WTC11 (cell line): ENCODE measurements at regions not wholly inside any gene's neighbourhood (a gene's known extent, or its start where the extent isn't known, plus 50 kb on each side); places are given as distances from the start of the nearest gene placed in this dataset.

Experiments used
- ATAC-seq: fragments of 200-7000 bp; cut with Tn5 transposase; 2 replicates; pipeline ENCODE4 v1.10.0; 2021; ENCODE audit warnings: mild to moderate bottlenecking, moderate library complexity
- CTCF ChIA-PET: fragments of 300-600 bp; sonication (Branson Sonifier 250); formaldehyde crosslinking; loops from one replicate; lab custom pipeline; 2021; ENCODE audit warnings: antibody characterized with exemption; lab: Charles Lee
- POLR2A ChIA-PET: fragments of 350-600 bp; sonication (Branson Sonifier 250); formaldehyde crosslinking; loops from one replicate; lab custom pipeline; 2021; ENCODE audit warnings: antibody characterized with exemption; lab: Charles Lee
- DNase-seq: peaks from one replicate; pipeline ENCODE4 v3.0.0; 2021; ENCODE audit warnings: low spot score
- H3K27ac Mint-ChIP-seq: 2 replicates; pipeline ENCODE4 v1.8.0; 2021; ENCODE audit warnings: mixed read lengths
- H3K27me3 Mint-ChIP-seq: 2 replicates; pipeline ENCODE4 v1.8.0; 2021; ENCODE audit warnings: low read depth, mild to moderate bottlenecking, moderate library complexity, mixed read lengths
- H3K36me3 Mint-ChIP-seq: 2 replicates; pipeline ENCODE4 v1.8.0; 2021; ENCODE audit warnings: mixed read lengths
- H3K4me1 Mint-ChIP-seq: 2 replicates; pipeline ENCODE4 v1.8.0; 2022; ENCODE audit warnings: mixed read lengths
- H3K4me3 Mint-ChIP-seq: 2 replicates; pipeline ENCODE4 v1.8.0; 2021; ENCODE audit warnings: mild to moderate bottlenecking, moderate library complexity, mixed read lengths
- H3K9me3 Mint-ChIP-seq: 2 replicates; pipeline ENCODE4 v1.8.0; 2021; ENCODE audit warnings: mixed read lengths
- CBFB ChIP-seq: sonication (generic); formaldehyde crosslinking; IDR thresholded peaks from 2 replicates; pipeline ENCODE4 v1.8.1; 2022; ENCODE audit warnings: mild to moderate bottlenecking, low read depth, missing genetic modification reagents
- FOXP1 ChIP-seq: sonication (generic); formaldehyde crosslinking; IDR thresholded peaks from 2 replicates; pipeline ENCODE4 v1.8.0; 2022; ENCODE audit warnings: missing genetic modification reagents, mild to moderate bottlenecking, moderate library complexity, borderline replicate concordance
- HMGA2 ChIP-seq: fragments of 250-450 bp; sonication (Bioruptor Pico); IDR thresholded peaks from 2 replicates; pipeline ENCODE4 v1.4.0; 2021; ENCODE audit warnings: mild to moderate bottlenecking, moderate library complexity
- JAZF1 ChIP-seq: fragments of 250-450 bp; sonication (Bioruptor Pico); IDR thresholded peaks from 2 replicates; pipeline ENCODE4 v1.9.0; 2021; ENCODE audit warnings: moderate library complexity, mild to moderate bottlenecking, inconsistent platforms
- NR3C1 ChIP-seq: sonication (generic); formaldehyde crosslinking; conservative IDR thresholded peaks from 2 replicates; pipeline ENCODE4 v1.8.1; 2023; ENCODE audit warnings: low read depth, mild to moderate bottlenecking, missing genetic modification reagents
- OVOL2 ChIP-seq: fragments of 250-450 bp; sonication (Bioruptor Pico); IDR thresholded peaks from 2 replicates; pipeline ENCODE4 v1.9.0; 2021; ENCODE audit warnings: mild to moderate bottlenecking, borderline replicate concordance
- RELA ChIP-seq: sonication (generic); formaldehyde crosslinking; IDR thresholded peaks from 2 replicates; pipeline ENCODE4 v1.8.1; 2022; ENCODE audit warnings: missing genetic modification reagents, mild to moderate bottlenecking, borderline replicate concordance
- SMAD3 ChIP-seq: sonication (generic); formaldehyde crosslinking; IDR thresholded peaks from 2 replicates; pipeline ENCODE4 v1.8.0; 2022; ENCODE audit warnings: missing genetic modification reagents, mild to moderate bottlenecking, borderline replicate concordance
- SP1 ChIP-seq: sonication (generic); formaldehyde crosslinking; conservative IDR thresholded peaks from 2 replicates; pipeline ENCODE4 v1.8.1; 2022; ENCODE audit warnings: missing genetic modification reagents
- TCF7 ChIP-seq: sonication (generic); formaldehyde crosslinking; IDR thresholded peaks from 2 replicates; pipeline ENCODE4 v1.8.0; 2022; ENCODE audit warnings: mild to moderate bottlenecking, low read depth, missing genetic modification reagents, moderate library complexity
- ZNF138 ChIP-seq: sonication (generic); formaldehyde crosslinking; conservative IDR thresholded peaks from 2 replicates; pipeline ENCODE4 v1.8.1; 2022; ENCODE audit warnings: mild to moderate bottlenecking, moderate library complexity, missing genetic modification reagents
- ZNF396 ChIP-seq: fragments of 250-450 bp; sonication (Bioruptor Pico); IDR thresholded peaks from 2 replicates; pipeline ENCODE4 v1.8.0; 2021; ENCODE audit warnings: mild to moderate bottlenecking, moderate library complexity, borderline replicate concordance
- ZNF423 ChIP-seq: fragments of 250-450 bp; sonication (Bioruptor Pico); IDR thresholded peaks from 2 replicates; pipeline ENCODE4 v2.1.2; 2022; ENCODE audit warnings: mild to moderate bottlenecking, moderate library complexity
- TF ChIP-seq, protein P1 (sequence below): sonication (generic); formaldehyde crosslinking; IDR thresholded peaks from 2 replicates; pipeline ENCODE4 v1.8.1; 2023; ENCODE audit warnings: mild to moderate bottlenecking, missing genetic modification reagents
- TF ChIP-seq, protein P2 (sequence below): sonication (generic); formaldehyde crosslinking; IDR thresholded peaks from 2 replicates; pipeline ENCODE4 v1.8.1; 2023; ENCODE audit warnings: mild to moderate bottlenecking, moderate library complexity, missing genetic modification reagents
- TF ChIP-seq, protein P3 (sequence below): fragments of 250-450 bp; sonication (Bioruptor Pico); IDR thresholded peaks from 2 replicates; pipeline ENCODE4 v1.9.0; 2021; ENCODE audit warnings: mild to moderate bottlenecking

DNA sequence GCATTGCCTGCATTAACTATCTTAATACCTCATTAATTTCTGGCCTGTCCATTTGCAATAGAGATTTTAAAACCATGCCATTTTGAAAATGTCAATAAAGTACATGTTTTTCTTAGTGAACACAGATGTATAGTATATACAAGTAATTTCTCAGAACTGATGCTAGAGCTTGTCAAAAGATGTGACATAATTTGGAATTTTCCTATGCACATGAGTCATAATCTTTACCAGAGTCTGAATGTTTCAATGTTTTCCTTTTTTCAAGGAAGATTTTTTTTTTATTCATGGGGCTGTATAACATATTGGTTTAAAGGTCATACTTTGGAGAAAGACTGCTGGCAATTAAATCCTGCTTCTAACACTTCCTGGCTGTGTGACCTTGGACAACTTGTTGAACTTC lies 1347.5 kb upstream of the ADGRB3 start (continued):
- TF ChIP-seq, protein P1, sequence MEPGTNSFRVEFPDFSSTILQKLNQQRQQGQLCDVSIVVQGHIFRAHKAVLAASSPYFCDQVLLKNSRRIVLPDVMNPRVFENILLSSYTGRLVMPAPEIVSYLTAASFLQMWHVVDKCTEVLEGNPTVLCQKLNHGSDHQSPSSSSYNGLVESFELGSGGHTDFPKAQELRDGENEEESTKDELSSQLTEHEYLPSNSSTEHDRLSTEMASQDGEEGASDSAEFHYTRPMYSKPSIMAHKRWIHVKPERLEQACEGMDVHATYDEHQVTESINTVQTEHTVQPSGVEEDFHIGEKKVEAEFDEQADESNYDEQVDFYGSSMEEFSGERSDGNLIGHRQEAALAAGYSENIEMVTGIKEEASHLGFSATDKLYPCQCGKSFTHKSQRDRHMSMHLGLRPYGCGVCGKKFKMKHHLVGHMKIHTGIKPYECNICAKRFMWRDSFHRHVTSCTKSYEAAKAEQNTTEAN: no peak
- TF ChIP-seq HMGA2 (CRISPR knock-in tag): no peak
- no peak for TF ChIP-seq JAZF1 (CRISPR knock-in tag)
- TF ChIP-seq ZNF138: no peak
- no peak for TF ChIP-seq TCF7

DNA sequence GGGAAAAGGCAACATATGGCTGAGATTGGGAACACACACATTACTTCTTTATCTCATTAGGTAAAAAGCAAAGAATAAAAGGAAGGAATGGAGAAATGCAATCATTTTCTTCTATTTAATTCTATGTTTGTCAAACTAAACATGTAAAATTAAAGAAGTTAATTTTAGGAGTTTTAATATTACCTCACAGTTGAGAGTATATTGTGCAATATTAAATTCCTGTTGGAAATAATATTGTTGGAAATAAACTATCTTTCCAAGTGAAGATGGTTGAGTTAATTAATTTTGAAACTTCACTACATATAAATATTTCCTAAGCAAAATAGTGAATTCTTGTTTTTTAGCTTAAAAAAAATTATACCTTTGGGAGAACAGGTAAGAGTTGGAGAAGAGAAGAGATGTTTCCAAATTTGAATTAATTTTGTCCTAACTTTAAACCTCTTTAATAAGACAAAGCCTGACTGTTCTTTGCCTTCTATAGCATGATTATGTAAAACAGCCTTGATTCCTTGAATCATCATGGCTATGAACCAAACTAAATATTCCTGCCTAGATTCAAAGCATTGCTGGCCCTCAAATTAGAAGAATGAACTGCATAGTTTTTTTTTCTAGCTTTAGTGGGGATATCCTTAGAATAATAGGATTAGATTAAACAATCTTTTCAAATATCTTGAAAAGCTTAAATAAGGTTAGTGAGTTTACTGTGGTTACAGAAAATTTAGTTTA lies 1349.1 kb upstream of the ADGRB3 start:
- Mint-ChIP-seq H3K4me3 (no peak overlapping the region), H3K4me1 (no peaks in the 10 kb centered on the region), H3K27me3 (no peaks in the 10 kb centered on the region), H3K36me3 (peaks cover 8% of the 10 kb centered on the region; the same call in 1 of the 2 replicates), H3K9me3 (peaks cover 37% of the 10 kb centered on the region), H3K27ac (no peak overlapping the region)
- DNase-seq (no peak), ATAC-seq (no peak)
- ChIA-PET CTCF (no interaction called here), POLR2A (no interaction called here)
- TF ChIP-seq CBFB (no peak), FOXP1 (CRISPR knock-in tag) (no peak), ZNF396 (CRISPR knock-in tag) (no peak), SP1 (CRISPR knock-in tag) (no peak), HMGA2 (CRISPR knock-in tag) (no peak), RELA (no peak), SMAD3 (no peak), OVOL2 (CRISPR knock-in tag) (no peak), ZNF423 (CRISPR knock-in tag) (no peak), JAZF1 (CRISPR knock-in tag) (no peak)
- TF ChIP-seq, protein P2, sequence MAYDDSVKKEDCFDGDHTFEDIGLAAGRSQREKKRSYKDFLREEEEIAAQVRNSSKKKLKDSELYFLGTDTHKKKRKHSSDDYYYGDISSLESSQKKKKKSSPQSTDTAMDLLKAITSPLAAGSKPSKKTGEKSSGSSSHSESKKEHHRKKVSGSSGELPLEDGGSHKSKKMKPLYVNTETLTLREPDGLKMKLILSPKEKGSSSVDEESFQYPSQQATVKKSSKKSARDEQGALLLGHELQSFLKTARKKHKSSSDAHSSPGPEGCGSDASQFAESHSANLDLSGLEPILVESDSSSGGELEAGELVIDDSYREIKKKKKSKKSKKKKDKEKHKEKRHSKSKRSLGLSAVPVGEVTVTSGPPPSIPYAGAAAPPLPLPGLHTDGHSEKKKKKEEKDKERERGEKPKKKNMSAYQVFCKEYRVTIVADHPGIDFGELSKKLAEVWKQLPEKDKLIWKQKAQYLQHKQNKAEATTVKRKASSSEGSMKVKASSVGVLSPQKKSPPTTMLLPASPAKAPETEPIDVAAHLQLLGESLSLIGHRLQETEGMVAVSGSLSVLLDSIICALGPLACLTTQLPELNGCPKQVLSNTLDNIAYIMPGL (CRISPR knock-in tag): no peak

DNA sequence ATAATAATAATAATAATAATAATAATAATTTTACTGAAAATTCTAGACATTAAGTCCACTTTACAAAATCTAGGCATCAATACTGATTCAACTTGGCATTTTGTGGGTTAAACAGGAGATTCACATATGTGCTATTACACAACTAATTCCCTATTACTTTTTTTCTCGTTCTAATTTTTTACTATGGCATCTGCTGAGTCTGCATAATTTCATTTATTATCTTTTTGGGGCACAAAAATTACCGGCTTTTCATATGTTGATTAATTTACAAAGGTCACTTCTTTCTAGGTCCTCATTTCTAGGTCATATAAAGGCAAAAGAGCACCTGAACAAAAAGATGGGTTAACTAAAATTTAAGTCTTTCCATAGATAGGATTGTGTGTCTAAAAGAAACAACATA lies 1357.8 kb upstream of the ADGRB3 start:
- DNase-seq: no peak
- Mint-ChIP-seq H3K27me3 (no peaks in the 10 kb centered on the region), H3K27ac (no peak overlapping the region), H3K9me3 (peaks cover 8% of the 10 kb centered on the region; the same call in 1 of the 2 replicates), H3K4me3 (no peak overlapping the region), H3K36me3 (0 out of 2 replicates have a peak, but pooled peaks cover 2% of the 10 kb centered on the region), H3K4me1 (no peaks in the 10 kb centered on the region)
- 0 out of 2 replicates have a peak, but pooled peaks have one; percentile 18 for TF ChIP-seq HMGA2 (CRISPR knock-in tag)
- no peak for TF ChIP-seq NR3C1 (CRISPR knock-in tag)
- TF ChIP-seq, protein P3, sequence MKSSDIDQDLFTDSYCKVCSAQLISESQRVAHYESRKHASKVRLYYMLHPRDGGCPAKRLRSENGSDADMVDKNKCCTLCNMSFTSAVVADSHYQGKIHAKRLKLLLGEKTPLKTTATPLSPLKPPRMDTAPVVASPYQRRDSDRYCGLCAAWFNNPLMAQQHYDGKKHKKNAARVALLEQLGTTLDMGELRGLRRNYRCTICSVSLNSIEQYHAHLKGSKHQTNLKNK (CRISPR knock-in tag): no peak
- CTCF ChIA-PET: no interaction called here
- POLR2A ChIA-PET: no interaction called here
- ATAC-seq: no peak

DNA sequence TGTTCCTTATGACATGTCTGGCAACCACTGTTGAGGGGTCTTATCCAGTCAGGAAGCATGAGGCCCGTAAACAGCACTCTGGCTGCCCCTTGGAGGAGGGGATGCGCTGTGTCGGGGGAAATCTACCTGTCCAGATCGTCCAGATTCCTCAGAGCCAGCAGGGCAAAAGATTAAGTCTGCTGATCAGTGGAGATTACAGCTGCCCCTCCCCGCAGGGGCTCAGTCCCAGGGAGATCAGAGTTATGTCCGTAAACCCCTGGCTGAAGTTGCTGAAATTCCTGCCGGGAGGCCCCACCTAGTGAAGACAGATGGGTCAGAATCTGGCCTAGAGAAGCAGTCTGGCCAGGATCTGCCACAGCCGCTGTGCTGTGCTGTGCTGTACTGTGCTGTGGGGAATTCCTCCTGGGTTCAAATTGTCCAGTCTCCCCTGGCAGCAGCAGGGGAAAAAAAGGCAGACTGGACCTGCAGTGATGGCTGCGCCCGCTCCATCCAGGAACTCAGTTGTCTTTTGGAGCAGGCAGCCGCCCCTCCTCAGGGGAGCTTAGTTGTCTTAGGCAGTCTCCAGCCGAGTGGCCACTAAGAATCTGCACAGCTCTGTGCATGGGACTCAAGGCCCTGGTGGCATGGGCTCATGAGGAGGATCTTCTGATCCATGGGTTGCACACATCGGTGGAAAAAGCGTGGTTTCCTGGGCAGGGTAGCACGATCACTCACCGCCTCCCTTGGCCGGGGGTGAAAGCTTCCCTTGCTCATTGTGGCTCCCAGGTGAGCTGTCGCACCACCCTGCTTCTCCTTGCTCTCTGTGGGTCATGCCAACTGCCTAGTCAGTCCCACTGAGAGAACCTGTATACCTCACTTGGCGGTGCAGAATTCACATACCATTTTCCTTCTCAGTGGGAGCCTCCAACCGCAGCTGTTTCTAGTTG lies 1368.8 kb upstream of the ADGRB3 start:
- peaks cover 3% of the 10 kb centered on the region; the same call in 1 of the 2 replicates for H3K36me3 Mint-ChIP-seq

More for the DNA sequence above, 1368.8 kb upstream of the ADGRB3 start:
- Mint-ChIP-seq H3K27ac (no peak overlapping the region), H3K4me1 (no peaks in the 10 kb centered on the region), H3K27me3 (no peaks in the 10 kb centered on the region), H3K9me3 (peaks cover 22% of the 10 kb centered on the region), H3K4me3 (no peak overlapping the region)
- no peak for TF ChIP-seq ZNF396 (CRISPR knock-in tag)
- TF ChIP-seq, protein P2 (CRISPR knock-in tag): no peak
- DNase-seq (no peak), ATAC-seq (no peak)
- ChIA-PET POLR2A (no interaction called here), CTCF (no interaction called here)
